ENCODE measurements at regions not wholly inside any gene's neighbourhood (a gene's known extent, or its start where the extent isn't known, plus 50 kb on each side); places are given as distances from the start of the nearest gene placed in this dataset.
A peak's percentile ranks its signal among the peaks of the same experiment; 100 is the strongest.

- DNase-seq (ENCODE audit: low read depth) = no peak
Measured at GRCh38 chr3:102151935-102152334, 282.9 kb upstream of the ZPLD1 start.

DNA sequence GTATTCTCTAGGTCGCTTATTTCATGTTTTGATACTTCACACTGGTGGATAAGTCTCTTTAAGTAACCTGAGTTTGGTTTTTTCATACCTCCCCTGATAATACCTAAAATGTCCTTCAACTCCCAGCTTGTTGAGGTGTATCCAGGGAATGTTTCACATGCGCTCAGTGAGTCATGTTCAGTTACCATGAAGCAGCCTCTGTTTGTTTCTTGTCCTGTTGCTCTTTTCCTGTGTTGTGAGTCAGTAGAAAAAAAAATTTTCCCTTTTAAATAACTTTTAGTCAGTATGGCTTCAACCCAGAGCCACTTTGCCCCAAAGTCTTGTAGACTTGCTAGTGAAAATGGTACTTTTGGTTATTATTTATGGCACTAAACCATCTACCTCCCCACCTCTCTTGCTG is 278.4 kb upstream of the ZPLD1 start:
- peak; percentile 51 for DNase-seq (ENCODE audit: low read depth)

DNA sequence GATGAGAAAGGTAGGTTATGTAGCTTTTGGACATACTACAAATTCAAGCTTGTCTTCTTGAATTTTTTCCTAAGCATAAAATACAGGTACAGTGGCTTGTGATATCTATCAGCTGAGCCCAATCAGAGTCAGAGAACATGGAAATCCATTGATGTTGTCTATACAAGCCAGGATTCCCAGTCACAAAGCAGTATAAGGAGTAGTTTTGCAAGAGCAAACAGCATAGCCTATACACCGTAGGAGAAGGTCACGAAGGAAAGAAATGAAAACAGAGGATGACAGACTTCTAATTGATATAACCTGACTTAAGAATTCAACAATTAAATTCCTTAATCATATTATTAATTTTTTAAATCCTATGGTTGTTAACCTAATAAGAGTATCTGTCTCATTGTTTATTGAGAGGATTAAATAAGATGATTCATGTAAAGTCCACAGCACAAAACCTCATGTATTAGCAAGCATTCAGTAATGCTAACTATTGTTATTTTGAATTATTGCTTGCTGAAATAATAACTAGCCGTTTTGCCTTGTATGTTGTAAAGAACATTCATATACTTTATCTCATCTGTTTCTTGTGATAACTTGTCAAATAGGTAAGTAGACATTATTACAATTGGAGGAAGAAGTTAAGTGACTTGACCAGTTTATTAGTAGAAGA is 276.6 kb upstream of the ZPLD1 start:
- DNase-seq (ENCODE audit: low read depth) = no peak

DNA sequence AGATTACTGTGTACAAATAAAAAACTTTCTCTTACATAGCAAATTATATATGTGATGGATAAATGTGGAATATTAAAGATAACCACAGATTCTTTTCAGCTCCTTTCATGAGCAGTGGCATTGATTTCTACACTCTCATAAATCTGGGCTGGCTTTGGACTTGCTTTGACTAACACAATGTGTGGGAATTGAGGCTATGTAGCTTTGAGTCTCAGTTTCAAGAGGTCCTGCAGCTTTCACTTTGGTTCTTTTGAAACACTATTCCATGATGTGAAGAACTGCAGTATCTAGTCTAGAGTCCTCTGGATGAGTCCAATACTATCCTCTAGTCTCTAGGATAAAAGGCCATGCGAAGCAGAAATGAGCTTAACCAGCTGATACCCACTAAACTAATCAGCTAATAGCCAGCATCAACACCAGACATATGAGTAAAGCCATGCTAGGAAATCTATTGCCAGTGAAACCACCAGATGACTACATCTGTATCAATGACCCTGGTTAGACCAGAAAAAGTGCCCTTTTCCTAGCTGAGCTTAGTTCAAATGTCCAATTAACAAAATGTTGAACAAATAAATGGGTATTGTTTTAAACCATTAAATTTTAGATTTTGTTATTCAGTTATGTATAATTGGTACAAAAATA is 274.9 kb upstream of the ZPLD1 start:
- no peak for DNase-seq (ENCODE audit: low read depth)

DNA sequence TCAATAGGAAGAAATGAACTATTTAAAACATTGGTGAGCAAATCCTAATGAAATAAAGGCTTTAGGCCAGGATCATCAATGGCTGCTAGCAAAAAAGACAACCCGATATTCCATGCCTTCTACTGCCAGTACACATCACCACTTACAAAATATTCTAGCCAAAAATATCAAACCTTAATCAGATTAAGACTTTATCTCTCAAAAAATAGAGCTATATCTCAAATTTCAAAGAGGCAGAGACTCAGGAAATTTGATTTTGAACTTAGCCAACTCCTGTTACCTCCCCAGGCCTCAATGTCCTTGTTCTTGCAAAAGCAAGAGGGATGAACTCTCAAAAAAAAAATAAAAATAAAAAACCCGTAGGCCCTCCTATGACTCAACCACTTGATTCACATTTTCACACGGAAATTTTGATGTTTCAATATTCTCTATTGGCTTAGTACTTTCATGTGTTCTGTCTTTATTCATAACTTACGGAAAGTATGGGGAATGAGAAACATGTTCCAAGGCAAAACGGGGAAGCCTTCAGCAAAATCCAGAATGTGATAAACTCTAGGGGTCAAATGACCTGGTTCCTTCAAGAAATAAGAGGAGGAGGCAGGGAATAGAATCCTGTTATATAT is 273.3 kb upstream of the ZPLD1 start:
- DNase-seq (ENCODE audit: low read depth) = no peak

GRCh38 chr3:102162251-102162650 is 272.6 kb upstream of the ZPLD1 start:
- no peak for DNase-seq (ENCODE audit: low read depth)

DNA sequence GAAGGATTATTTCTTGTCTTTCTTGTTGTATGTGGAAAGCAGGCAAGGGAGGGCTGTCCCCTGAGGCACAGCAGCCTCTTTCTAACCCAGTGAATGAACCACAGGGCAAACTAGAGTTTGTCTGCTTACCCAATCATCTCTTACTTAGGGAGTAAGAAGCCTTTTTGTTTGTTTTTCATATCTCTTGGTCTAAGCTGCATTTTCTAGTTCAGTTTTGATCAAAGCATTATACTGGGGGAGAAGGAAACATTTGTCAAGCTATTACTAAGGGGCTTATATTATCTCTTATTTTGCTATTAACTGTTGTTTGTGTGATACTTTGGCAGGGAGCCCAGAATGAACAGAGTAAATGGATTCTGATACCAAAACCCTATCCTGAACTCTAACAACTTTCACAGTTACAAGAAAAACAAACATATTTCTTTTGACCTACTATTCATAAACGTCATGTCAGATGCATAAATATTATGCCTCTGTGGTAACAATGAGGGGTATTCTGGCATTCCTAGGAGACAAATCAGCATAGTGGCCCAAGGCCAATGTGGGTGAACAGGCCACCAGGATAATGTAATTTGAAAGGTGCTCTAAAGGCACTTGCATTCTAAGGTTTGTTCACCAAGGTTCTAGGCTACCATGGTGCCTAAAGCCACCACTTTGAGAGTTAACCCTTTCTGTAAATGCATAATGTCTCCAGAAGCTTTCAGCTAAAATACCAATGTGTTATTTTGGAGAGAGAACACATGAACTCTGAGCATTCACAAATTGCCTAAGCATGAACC is 271.6 kb upstream of the ZPLD1 start:
- no peak for DNase-seq (ENCODE audit: low read depth)

GRCh38 chr3:102163818-102164154 is 271.0 kb upstream of the ZPLD1 start:
- no peak for DNase-seq (ENCODE audit: low read depth)

GRCh38 chr3:102165367-102165766 is 269.4 kb upstream of the ZPLD1 start:
- no peak for DNase-seq (ENCODE audit: low read depth)

DNA sequence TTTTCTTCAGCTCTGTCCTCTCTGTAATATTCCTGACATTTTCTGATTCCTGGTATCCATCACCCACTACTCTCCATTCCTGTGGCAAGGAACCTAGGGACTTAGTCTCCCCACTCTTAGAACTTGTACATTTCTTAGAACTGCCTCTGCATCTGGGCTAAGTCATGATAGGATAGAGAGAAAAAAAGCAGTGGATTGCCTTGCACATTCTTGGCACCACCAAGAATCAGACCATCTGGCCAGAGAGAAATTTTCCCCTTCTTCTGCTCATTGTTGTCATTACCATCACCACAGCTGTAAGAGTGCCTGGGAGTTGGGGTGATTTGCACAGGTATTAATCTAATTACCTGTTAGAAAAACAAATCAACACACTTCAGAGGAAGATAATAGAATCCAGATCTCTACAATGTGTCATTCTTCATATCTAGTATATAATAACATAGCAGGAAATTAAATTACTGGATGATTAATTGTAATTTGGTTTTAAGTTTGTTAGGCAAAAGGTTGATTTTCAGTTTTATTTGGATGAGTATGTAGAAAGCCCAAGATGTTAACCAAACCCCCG is 264.8 kb upstream of the ZPLD1 start:
- no peak for DNase-seq (ENCODE audit: low read depth)

- no peak for DNase-seq (ENCODE audit: low read depth)
Measured at GRCh38 chr3:102170545-102170944, 264.3 kb upstream of the ZPLD1 start.

GRCh38 chr3:102174312-102174712 is 260.5 kb upstream of the ZPLD1 start:
- no peak for DNase-seq (ENCODE audit: low read depth)

DNA sequence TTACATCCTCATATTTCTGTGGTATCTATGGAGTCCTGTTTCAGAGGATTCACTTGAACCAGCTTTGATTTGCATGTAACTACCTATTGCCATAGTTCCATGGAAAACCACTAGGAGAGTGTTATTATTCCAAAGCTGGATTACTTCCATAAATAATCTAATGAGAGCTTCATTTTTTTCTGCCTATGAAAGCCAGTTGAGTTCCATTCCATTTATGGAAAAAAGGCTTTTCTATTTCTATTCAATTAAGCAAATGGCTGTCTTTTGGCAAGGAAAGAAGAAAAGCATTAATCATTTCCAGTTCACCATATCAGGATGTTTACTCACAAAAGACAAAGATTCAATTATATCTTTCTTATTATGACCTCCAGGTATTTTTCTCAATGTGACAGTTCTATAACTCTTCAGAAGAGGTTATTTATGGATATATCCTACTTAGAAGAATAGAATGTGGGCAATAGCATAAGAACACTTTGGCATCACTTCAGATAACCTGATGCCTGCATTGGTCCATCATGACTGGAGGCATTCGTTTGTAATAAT is 259.9 kb upstream of the ZPLD1 start:
- no peak for DNase-seq (ENCODE audit: low read depth)

DNA sequence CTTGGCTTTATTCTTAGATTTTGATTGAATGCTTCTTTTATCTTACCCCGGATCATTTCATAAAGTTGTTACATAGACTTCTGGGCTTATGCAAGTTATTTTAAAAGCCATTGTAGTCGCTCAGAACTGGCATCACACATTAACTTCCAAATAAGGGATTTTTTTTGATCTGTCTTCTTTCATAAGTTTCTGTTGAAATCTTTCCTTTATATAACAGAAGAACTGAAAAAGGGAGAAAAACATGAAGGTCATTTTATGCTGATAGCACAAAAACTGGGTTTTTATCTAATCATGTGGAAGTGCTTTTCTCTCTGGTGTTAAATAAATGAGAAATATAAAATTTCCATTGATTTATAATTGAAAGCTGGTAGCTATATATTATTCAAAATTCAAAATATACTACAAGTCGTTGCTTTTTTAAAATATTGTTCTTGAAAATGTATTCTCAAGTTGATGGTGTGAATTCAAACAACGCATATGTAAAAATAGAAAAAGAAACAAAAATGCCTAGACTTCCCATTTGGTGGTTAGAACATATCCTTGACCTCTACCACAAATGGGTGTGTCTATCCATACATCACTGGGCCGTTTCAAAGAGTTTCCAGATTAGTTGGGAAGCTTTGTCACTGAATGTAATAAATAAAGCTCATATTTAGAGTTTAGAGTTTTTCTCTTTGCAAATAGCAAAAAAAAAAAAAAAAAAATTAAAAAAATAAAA is 258.3 kb upstream of the ZPLD1 start:
- DNase-seq (ENCODE audit: low read depth) = no peak

DNA sequence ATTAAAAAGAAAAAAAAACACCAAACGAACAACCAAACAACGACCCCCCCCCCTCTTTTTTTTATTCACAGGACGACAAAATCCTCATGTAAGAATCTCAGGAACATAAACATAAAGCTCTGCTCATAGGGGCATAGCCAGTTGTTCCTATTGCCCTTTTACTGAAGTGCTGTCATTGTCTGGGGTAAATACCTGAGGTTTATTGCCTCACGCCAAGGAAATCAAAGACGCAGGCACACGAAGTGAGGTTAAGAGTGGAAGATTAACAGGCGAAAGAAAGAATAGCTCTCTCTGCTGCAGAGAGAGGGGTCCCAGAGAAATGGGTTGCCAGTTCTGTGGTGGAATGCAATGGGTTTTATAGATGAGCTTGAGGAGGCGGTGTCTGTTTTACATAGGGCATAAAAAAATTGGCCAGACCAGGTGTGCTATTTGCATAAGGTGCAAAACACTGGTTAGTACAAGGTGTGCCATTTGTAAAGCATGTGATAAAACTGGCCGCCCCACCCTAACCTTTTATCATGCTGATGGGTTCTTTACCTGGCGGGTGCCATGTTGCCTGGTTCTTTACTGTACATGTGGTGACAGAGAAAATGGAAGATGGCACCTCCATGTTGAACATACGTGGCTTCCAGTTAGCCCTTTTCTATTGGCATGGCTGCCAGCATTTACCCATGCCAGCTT is 257.6 kb upstream of the ZPLD1 start:
- DNase-seq (ENCODE audit: low read depth) = no peak

DNA sequence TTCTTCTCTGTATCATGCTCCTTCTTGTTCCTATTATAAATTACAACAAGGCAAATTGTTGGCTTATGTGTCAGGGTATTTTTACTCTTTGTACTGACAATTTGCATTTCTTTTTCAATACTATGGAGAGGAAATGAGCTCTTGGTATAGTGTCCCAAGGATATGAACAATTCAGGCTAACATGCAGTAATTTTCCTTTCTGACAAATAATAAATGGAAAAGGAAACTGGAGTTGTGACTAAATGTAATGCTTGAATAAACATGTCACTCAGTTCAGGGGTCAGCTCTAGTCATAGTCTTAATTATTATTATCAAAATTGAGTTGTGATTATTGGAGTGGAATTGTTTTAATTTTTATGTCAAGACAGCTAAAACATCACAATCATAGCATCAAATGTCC is 256.0 kb upstream of the ZPLD1 start:
- DNase-seq (ENCODE audit: low read depth) = no peak

DNA sequence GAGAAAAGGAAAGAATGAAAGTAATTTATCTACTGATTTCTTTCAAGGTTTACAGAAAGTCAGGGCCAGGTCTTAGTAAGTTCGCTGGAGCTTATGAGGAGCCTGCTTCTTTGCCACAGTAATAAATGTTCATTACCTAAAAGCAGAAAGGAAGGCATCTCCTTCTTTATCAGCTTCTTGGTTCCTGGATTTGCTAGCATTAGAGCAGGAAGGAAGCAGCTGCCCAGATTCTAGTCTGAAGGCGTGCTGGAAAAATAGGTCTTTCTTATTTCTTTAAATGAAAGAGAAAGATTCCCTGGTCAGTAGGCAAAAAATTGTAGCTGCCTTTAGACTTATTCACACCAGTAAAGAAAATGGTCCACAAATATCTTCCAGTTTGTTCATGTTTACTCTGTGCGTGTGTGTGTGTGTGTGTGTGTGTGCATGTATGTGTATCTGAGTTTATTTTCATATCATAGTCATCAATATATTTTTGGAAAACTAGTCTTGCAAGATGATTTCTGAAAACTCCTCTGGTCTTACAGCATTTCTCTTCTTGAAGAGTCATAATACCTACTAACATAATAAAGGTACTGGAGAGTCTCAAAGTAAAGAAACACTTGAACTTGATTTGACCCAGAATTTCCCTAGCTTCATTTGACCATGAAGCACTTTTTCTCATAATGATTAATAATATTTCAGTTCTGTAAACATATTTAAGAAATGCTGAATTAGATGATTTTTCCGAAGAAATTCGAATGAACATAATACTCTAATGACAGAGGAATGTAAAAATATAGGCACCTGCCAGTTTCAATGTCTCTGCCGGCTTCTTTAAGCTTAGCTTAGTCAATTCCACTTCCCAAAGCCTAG is 255.3 kb upstream of the ZPLD1 start:
- no peak for DNase-seq (ENCODE audit: low read depth)

DNA sequence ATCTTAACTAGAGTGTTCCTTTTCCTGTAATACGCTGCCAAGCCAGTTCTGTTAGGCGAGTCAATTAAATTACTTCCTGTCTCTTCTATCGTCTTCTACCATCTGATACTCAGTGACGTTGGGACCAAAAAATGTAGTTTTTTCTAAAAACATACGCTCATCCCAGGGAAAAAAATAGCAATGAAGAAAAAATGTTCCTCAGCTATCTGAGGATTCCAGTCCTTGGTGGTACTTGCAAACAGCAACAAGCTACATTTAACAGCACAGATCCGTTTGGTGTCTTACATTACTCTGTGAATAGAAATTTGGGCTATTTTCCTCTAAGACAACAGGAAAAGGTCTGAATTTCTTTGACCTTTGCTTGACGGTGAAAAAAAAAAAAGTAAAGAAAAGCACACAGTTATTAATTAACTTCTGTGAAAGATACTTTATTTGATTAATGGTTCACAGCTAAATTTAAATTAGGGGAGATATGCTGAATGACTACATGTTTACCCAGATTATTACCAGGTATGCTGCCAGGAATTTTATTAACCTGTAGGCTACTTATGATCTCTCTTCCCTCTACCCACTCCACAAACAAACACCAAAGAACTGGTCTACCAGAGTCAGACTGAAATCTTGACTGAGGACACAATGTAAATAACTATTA is 254.4 kb upstream of the ZPLD1 start:
- peak; percentile 56 for DNase-seq (ENCODE audit: low read depth)

DNA sequence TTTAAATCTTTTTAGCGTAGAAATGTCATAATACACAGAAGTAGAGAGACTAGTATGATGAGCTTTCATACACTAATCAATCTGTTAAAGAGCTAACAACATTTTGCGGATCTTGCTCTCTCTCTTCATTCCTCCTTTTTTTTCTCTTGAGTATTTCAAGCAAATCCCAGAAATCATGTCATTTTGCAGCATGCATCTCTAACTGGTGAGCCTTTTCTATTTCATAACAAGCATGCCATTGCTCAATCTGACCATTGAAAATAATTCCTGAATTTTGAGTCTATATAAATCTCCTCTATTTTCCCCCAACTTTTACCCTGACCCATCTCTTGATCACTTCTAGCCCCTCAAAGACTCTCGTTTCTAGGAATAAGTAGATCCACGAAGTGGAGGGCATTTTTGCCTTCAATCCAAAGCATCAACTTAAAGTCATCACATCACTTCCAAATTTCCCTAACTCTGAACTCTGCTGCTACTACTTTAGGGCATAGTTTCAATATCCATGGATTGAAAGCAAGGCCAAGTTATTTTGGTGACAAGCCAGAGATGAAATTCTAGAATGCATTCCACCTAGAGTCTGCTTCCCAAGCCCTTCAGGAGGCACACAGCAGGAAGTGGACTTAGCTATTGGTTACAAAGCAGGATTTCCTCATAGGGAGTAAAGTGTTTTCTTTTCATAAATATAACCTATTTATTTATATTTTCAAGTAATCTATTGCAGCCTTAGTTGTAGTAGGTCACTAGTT is 253.5 kb upstream of the ZPLD1 start:
- DNase-seq (ENCODE audit: low read depth) = no peak

Data from HS-5 (cell line).